ENCODE measurements at regions not wholly inside any gene's neighbourhood (a gene's known extent, or its start where the extent isn't known, plus 50 kb on each side); places are given as distances from the start of the nearest gene placed in this dataset.

- Mint-ChIP-seq H3K27me3 (no peaks in the 10 kb centered on the region), H3K4me1 (ENCODE audit: unreplicated experiment) (no peaks in the 10 kb centered on the region), H3K9me3 (no peaks in the 10 kb centered on the region), H3K4me3 (no peak overlapping the region), H3K36me3 (no peaks in the 10 kb centered on the region), H3K27ac (no peak overlapping the region)
- no peak for TF ChIP-seq CTCF (conservative IDR thresholded peaks at IDR 0.05)
- DNase-seq (ENCODE audit: extremely low spot score, unreplicated experiment): no peak
These were observed 285.3 kb upstream of the FAM174A start for GRCh38 chr5:100249884-100250269.

- Mint-ChIP-seq H3K4me3 (no peak overlapping the region), H3K36me3 (no peaks in the 10 kb centered on the region), H3K4me1 (ENCODE audit: unreplicated experiment) (no peaks in the 10 kb centered on the region), H3K9me3 (no peaks in the 10 kb centered on the region), H3K27me3 (no peaks in the 10 kb centered on the region), H3K27ac (no peak overlapping the region)
- DNase-seq (ENCODE audit: extremely low spot score, unreplicated experiment): no peak
- TF ChIP-seq CTCF (conservative IDR thresholded peaks at IDR 0.05): no peak
These were observed 285.8 kb upstream of the FAM174A start for GRCh38 chr5:100249211-100249883.

- Mint-ChIP-seq H3K27me3 (peaks cover 2% of the 10 kb centered on the region), H3K9me3 (no peaks in the 10 kb centered on the region), H3K4me3 (no peak overlapping the region), H3K4me1 (ENCODE audit: unreplicated experiment) (no peaks in the 10 kb centered on the region), H3K27ac (no peak overlapping the region), H3K36me3 (no peaks in the 10 kb centered on the region)
- TF ChIP-seq CTCF (conservative IDR thresholded peaks at IDR 0.05): no peak
- no peak for DNase-seq (ENCODE audit: extremely low spot score, unreplicated experiment)
These were observed 302.4 kb upstream of the FAM174A start for GRCh38 chr5:100232736-100233135.

- peaks cover 9% of the 10 kb centered on the region for H3K4me1 Mint-ChIP-seq (ENCODE audit: unreplicated experiment)
- no peak overlapping the region for H3K4me3 Mint-ChIP-seq
- H3K27me3 Mint-ChIP-seq: peaks cover 10% of the 10 kb centered on the region
- no peak for TF ChIP-seq CTCF (conservative IDR thresholded peaks at IDR 0.05)
- H3K36me3 Mint-ChIP-seq: no peaks in the 10 kb centered on the region
- H3K9me3 Mint-ChIP-seq: peaks cover 9% of the 10 kb centered on the region
- H3K27ac Mint-ChIP-seq: no peak overlapping the region
- no peak for DNase-seq (ENCODE audit: extremely low spot score, unreplicated experiment)
These were observed 346.4 kb upstream of the FAM174A start for GRCh38 chr5:100188778-100189177.

GRCh38 chr5:100188339-100188738 is 346.8 kb upstream of the FAM174A start:
- no peak for TF ChIP-seq CTCF (conservative IDR thresholded peaks at IDR 0.05)
- Mint-ChIP-seq H3K9me3 (peaks cover 9% of the 10 kb centered on the region), H3K36me3 (no peaks in the 10 kb centered on the region), H3K27ac (no peak overlapping the region), H3K4me1 (ENCODE audit: unreplicated experiment) (peaks cover 9% of the 10 kb centered on the region), H3K4me3 (no peak overlapping the region), H3K27me3 (peaks cover 8% of the 10 kb centered on the region)
- DNase-seq (ENCODE audit: extremely low spot score, unreplicated experiment): no peak

- peaks cover 9% of the 10 kb centered on the region for H3K4me1 Mint-ChIP-seq (ENCODE audit: unreplicated experiment)
- no peak overlapping the region for H3K27ac Mint-ChIP-seq
- H3K36me3 Mint-ChIP-seq: no peaks in the 10 kb centered on the region
- H3K4me3 Mint-ChIP-seq: no peak overlapping the region
- peaks cover 4% of the 10 kb centered on the region for H3K9me3 Mint-ChIP-seq
- no peak for TF ChIP-seq CTCF (conservative IDR thresholded peaks at IDR 0.05)
- H3K27me3 Mint-ChIP-seq: peaks cover 3% of the 10 kb centered on the region
- no peak for DNase-seq (ENCODE audit: extremely low spot score, unreplicated experiment)
These were observed 349.0 kb upstream of the FAM174A start for GRCh38 chr5:100186181-100186580.
